LoVo (cell line): ENCODE measurements at regions not wholly inside any gene's neighbourhood (a gene's known extent, or its start where the extent isn't known, plus 50 kb on each side); places are given as distances from the start of the nearest gene placed in this dataset.

Source experiments
- DNase-seq: peaks from one replicate; pipeline ENCODE4 v3.0.0-alpha.2; 2016; ENCODE audit warnings: low spot score

DNA sequence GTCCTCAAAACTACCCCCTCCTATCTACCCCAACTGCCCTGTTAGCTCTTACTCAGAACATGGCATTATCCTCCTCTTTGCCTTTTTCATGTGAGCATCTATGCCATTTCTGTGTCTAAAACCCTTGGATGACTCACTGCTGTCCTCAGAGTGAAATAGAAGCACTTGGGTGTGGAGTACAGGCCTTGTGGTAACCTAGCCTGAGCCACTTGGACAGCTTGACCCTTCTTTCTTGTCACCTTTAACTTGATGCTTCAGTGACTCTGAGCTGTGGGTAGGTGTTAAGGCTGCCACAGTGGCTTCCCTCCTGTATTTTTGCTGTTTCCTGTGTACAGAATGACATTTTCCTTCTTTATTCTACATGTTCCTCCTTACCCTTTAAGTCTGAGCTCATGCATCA is 391.4 kb downstream of the SH3GL2 start:
- DNase-seq, result no peak

DNA sequence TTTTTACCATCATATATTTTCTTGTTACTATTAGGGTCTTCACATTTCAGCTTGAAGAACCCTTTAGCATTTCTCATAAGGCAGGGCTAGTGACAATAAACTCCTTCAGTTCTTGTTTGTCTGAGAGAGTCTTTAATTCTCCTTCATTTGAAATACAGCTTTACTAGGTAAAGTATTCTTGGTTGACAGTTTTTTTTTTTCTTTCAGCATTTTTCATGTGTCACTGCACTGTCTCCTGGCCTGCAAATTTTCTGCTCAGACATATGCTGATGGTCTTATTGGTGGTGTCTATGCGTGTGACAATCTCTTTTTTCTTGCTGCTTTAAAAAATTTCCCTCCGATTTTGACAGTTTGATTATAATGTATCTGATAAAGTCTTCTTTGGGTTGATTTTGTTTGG is 399.9 kb downstream of the SH3GL2 start:
- no peak for DNase-seq

DNA sequence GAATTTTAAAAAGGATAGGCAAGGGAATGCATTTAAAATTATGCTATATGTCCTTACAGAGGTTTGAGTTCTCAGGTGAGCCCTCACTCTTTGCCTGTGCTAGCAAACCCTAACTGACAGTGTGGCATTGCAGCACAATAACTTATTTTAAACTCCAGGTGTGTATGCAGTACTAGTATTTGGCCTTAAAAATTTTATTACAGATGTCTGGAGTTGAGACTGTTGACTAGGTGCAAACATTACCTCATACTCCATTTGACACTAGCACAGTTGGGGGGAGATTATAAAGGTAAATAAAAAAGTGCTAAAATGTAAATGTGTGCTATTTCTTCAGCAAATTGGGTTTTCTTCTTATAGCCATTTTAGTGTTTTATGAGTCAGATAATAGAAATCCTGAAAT is 407.7 kb downstream of the SH3GL2 start:
- DNase-seq, result no peak

DNA sequence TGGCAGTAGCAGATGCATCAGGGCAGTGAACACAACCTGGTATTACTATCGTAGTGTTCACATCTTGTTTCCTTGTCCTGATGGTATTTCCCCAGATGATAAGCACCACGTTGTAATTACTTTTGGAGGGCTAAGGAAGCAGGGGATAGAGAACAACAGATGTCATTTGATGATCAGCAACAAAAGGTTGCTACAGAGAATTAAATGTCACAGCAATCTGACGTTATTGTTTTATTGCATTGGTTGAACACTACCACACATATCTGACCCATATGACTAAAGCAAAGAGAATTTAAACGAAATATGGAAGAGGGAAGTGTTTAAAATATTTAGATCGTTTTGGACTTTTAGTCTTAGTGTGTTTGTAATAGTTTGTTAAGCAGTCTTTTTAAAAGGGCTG is 408.3 kb downstream of the SH3GL2 start:
- no peak for DNase-seq

DNA sequence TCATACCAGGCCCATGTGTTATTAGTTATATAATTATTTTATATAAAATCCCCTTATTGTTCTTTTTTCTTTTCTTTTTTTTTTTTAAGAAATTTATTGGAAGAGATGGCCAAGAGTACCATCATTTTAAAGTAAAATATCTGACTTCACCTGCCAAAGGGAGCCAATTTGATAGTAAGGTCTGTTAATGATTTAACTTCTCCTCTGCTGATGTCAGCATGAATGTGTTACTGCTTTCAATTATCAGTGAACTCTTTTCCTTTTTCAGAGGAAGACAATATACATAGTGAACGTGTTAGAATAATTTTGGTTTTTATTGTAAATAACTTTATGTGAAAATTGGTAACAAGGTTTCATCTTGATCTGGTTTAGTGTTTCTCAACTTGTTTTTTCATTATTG is 409.6 kb downstream of the SH3GL2 start:
- DNase-seq, result no peak

DNA sequence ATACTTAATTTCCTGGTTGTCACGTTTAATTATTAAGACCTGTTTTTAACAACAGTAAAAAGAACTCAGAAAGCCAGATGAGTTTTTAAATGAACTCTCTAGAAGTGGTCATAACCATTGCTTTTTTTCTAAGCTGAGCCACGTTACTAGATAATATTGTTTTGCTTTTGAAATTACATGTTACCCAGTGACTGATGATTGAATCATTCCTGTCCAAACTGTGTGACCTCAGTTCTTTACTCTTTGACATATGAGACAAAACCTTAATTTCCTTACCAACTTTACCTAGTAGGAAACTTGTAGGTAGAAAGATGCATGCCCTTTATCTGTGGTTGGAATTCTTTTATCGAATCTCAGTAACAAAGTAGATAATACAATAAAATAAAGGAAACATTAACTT is 411.7 kb downstream of the SH3GL2 start:
- no peak for DNase-seq

DNA sequence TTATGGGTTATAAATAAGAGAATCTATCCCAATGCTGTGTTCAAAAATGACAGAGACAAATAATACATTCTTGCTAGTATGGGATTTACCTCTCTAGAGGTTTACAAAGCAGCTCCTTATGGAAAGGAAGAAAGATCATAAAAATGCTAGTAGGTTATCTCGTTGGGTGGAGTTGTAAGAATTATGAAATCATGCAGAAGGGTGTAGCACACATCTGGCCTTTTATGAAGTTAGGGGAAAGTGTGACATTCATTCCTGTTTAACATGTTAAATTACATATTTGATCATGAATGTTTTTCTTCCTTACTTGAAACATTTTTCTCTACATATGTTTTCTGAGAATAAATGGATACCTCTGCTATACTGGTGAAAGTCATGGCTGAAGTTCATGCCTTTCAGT is 414.2 kb downstream of the SH3GL2 start:
- no peak for DNase-seq

DNA sequence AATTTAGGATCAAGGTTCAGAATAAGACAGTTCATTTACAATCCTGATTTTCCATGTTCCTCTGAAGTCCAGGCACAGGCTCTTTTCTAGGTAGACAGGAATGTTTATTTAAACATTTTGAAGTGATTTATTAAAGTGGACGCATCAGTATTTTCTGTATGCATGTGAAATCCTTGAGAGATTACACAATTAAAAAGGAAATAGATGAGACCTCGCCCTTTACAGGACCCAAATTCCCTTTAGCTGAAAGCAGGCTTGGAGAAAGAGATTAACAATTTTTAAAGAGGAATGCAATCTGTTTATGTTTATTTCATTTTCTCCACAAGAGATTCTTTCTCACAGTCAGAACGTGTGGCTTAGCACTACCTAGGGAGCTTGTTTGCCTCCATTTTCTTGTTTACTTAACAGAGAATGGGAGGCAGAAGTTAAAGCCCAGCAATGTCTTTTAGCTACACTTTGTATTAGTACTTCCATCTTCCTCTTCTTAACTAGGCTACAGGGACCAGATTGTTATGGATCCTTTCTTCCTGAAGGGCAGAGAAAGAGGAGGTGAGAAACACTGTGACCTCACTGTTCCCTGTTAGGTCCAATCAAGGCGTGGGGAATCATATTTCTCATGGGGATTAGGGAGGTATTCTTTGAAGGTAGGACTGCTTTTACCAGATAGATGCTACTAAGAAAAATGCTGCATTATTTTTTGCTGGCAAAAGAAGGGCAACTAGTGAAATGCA is 416.0 kb downstream of the SH3GL2 start:
- DNase-seq, result no peak

DNA sequence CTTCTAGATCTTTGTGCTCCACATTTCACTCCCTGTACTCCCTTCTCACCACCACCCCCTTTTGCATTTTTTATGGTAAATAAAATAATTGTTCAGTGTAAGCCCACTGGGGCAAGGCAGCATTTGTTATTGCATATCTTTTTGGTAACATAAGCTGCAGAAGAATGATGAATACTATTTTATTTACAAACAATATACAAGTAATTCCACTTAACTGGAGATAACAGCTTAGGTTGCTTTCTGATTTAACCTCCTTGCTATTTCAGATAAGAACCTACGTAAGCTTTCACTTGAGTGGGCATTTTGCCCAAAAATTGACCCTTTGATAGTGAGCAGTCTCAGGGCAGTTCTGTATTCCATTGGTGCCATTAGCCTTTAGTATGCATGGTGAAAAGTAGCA is 417.9 kb downstream of the SH3GL2 start:
- DNase-seq, result no peak

DNA sequence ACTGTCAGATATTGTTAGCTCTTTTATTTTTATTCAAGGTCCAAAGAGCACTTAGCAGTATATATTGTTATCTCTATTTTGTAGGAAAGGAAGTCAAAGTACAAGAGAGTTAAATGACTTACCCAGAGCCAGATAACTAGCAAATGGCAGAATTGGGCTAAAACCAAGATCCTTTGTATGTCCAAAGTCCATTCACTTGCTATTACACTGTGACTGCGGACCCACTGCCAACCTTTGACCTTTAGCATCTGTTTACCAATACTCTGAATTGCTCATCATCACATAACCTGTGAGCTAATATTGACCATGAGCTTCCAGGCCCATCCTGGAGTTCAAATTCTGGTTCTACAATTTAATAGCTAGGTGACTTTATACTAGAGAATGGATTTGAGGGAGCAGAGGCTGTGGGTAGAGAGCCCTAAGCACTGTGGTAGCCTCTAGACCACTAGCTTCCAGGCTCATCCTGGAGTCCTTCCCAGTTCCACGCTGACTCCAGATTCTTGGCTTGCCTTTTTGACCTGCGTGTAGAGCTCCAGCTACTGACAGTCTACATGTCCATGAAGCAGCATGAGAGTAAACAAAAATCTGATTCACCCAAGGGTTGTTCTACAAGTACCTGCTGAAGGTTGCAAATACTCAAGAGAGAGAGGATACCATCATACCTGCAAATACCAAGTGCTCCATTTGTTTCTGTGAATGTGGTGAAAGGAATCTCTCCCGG is 424.0 kb downstream of the SH3GL2 start:
- DNase-seq, result no peak

DNA sequence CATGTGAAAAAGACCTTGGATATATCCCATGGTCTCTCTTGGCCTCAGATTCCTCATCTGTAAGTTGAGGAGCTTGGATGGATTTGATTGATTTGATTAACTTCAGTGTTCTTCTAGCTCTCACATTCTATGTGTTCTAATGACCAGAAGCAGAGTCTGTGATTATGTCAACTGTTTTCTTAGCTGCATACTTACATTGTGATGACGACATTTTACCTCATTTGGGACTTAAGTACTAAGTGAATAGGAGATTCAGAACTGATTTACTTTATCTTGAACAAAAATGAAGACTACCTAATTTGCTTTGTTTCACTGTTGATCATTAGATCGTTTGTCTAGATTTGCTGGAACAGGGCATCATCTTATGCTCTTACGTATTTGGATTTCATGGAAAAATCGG is 427.7 kb downstream of the SH3GL2 start:
- no peak for DNase-seq

DNA sequence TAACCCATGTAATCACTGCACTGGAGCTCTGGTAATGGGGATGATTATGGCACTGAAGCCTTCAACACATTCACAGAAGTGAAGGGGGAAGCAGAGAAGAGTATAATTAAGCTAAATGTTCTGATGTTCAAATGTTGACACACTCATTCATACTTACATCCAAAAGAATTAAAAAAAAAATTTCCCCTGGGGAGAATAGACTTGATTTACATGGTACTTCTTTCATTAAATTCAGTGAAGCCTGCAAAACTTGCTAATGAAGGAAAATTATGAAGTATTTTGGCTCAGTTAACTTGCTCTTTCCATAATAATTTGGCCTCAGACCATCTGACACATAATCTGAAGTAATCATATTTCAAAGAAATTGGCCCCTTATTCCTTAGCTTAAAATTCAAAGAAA is 428.8 kb downstream of the SH3GL2 start:
- no peak for DNase-seq

DNA sequence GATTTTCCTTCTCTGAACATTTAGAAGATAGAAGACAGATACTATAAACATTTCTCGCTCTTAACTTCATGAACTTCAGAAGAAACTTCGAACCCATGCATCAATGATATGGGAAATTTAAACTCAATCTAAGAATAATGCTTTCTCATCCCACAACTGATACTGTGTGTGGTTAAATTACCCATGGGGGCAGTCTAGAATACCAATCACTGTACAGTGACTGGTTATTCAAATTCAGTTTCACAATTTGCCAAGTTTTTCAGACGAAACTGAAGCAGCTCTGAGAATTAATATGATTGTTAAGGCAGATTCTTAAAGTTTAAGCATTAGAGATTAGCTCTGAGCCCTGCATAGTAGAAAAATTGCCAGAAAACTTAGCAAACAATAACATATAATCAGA is 431.0 kb downstream of the SH3GL2 start:
- DNase-seq, result no peak

DNA sequence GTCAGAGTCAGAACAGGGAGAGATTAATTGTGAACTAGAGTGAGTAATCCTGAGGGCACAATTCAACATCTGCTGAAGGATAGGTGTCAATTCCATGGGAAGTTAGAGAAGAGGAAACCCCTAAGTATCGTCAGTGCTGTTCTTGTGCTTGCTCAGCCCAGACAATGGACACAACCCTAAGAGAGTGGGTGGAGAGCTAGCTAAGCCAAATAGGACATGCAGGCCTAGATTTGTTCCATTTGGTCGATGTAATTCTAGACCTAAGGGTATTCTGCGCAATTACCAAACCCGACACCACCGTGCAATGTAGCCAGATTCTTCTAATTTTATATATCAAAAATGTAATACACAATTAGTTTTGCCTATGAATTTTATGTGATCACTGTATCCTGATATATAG is 431.6 kb downstream of the SH3GL2 start:
- DNase-seq, result no peak

DNA sequence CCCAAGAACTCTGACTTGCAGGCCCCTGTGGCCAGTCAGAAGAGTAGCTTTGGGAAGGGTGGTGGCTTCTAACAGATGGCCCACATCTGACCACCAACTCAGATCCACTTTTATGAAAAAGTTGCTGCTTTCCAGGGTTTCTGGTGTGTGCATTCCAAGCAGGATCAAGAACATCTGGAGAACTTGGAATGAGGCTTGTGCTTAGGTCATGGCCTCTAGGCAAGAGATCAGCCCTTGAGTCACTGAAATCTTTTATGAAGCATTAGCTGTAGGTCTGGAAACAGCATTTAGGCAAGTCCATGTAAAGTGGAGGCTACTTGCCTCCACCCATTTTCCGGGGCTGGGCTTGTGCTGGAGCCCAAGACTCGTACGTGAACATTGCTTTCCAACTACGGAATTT is 433.3 kb downstream of the SH3GL2 start:
- DNase-seq, result no peak

DNA sequence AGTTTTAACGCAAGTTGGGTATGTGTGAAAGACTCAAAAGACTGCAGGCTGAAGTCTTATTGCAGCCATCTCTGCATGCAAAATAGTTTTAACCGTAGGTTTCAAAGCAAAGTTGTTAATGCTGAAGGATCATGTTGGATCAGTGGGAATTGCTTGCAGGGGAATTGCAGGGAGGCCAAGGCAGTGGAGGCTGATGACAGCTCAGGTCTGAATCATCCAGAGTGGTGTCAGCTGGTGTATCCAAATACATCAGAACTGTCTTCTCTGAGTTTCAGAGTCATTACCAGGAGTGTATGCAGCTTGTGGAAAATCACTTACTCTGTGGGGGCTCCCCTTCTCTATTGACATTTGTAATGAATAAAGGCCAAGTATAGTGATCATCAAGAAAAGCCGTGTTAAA is 435.7 kb downstream of the SH3GL2 start:
- no peak for DNase-seq

DNA sequence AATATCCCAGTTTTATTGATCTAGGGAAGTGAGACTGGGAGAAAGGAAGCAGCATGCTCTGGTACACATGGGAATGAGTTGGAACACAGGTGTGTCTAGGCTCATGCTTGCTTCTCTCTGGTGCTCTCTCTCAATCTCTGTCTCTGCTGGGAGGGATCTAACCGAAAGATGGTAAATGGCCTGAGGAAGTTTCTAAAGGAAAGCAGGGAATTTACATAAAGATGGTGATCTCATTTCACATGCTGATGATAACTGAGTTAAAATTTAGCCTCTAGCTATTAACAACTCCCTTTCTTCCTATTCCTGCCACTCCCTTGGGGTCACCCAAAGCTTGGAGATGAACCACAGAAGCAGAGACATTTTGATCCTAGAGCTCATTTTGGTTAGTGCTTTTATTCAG is 436.2 kb downstream of the SH3GL2 start:
- no peak for DNase-seq

DNA sequence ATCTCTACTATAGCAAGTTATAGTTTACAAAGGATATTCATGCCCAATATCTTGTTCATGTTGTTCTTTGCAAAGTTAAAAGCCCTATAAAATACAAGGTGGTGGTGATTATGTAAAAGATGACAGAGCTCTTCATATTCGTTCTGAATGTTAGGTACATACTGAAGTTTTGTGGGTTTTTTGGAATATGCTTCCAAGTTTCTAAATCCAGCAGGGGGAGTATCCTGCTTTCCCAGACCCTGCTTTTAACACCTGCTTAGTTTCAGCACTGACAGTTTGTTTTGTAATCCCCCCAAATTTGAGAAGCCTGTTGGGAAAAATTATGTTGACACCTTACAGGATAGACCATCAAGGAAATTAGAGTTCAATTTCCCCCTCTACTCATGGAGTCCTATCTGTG is 438.3 kb downstream of the SH3GL2 start:
- DNase-seq, result no peak

DNA sequence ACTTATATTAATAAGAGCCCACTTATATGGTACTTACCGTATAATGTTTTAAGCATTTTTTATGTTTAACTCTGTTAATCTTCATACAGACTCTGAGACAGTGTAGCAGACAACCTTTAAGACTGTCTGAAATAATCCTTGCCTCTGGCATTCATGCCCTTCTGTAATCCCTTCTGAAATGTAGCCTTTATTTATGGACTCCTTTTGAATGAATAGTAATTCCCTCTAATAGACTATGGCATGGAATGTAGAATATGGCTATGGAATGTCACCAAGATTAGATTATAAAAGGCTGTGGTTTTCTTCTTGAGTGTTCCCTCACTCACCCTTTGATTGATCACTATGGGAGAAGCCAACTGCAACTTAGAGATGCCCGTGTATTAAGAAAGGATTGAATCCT is 439.4 kb downstream of the SH3GL2 start:
- no peak for DNase-seq

DNA sequence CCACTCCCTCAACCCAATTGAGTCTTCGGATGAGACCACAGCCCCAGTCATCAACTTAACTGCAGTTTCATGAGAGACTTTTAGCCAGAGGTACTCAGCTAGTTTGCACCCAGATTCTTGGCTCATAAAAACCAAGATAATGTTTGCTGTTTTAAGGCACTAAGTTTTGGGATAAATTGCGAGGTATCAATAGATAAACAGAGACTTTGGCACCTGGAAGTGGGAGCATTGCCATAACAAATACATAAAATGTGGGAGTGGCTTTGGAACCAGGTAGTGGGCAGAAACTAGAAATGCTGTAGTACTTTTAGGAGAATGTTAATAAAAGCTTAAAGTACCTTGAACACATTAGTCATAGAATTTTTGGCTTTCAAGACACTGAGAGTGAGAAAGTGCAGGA is 439.8 kb downstream of the SH3GL2 start:
- no peak for DNase-seq

DNA sequence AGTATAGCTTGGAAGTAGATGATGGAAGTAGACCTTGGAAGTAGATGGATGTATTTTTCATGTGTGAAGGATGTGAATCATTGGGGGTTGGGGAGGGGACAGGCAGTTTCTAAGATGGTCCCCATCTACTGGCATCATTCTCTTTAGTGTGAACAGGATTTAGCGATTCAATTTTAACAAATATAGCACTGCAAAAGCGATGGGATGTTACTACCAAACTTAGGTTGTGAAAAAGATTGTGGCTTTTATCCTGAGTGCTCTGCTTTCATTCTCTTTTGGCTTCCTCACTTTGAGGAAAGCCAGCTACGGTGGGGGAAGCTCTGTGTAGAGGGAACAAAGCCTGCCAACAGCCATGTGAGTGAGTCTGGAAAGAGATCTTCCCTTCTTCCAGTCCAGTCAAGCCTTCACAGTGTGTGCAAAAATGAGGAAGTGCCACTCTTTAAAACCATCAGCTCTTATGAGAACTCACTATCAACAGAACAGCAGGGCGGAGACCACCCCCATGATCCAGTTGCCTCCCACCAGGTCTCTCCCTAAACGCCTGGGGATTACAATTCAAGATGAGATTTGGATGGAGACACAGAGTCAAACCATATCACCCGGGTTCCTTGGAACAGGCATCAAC is 441.4 kb downstream of the SH3GL2 start:
- DNase-seq, result no peak

DNA sequence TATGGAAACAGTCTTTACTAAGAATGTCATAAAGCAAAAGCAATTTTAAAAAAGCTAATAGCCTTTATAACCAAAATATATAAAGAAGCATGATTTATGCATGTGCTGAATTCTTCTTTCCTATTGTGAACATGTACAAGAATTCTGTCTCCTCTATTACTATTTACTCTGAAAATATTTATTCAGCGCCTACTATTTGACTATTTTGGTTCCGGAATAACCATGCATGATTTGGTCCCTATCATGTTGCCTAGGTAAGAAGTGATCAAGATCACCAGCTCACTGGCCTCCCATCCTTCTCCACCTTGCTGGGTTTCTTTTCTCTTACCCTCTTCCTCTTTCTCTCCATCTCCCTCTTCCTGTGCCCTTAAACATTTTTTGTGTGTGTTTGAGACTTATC is 443.8 kb downstream of the SH3GL2 start:
- DNase-seq, result no peak

DNA sequence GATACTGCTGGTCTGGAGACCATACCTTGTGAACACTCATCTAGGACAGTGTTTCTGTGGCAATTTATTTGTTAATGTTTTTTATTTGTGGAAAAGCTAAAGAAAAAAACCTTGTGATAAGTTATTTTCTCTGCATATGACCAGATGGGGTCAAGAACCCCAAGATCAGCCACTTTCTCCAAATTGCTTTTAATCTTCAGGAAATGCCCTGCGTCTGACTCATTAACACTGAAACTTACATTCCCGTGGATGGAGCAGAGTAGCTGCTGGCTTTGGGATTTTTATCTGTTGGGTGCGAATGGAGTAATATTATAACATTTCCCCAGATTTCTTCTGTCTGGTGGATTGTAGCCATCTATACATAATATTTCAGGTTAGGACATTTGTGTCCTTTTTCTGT is 444.5 kb downstream of the SH3GL2 start:
- DNase-seq, result no peak

DNA sequence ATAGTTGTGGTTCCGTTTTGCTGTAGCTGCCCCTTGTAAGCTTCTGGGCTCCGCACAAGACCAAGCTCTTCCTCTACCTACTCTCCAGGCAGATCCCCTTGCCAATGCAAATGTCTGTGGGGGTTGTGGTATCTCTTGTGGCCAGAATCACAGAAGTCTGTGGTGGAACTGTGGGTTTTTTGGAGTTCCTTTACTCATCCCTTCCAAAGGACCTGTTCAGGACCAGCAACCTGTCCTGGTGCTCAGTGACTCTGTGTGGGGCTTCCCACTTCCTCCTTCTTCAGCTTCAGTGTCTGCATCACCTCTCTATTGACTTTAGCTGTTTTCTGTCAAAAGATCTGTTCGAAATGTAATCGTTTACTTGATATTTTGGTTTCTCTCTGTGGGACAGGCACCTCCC is 441.3 kb upstream of the ADAMTSL1 start:
- no peak for DNase-seq
